Tibial nerve (tissue), 4 donors: ENCODE measurements at regions not wholly inside any gene's neighbourhood (a gene's known extent, or its start where the extent isn't known, plus 50 kb on each side); places are given as distances from the start of the nearest gene placed in this dataset.

Experiments used
- DNase-seq, 2 donors: peaks; one replicate each; pipeline ENCODE4 v3.0.0-alpha.2; 2019; ENCODE audit warnings: low spot score in 2 of 2
- H3K27ac ChIP-seq, 4 donors: fragments of 200-600 bp; sonication (generic) in 3 of 4; one replicate each; pipeline ENCODE4 v1.5.1; 2017 to 2019; ENCODE audit warnings: mild to moderate bottlenecking in 1 of 4
- H3K27me3 ChIP-seq, 2 donors: fragments of 200-600 bp; sonication (generic) in 1 of 2; one replicate each; pipeline versions ENCODE4 v1.5.1 to v1.6.0; 2017 to 2019
- H3K36me3 ChIP-seq, 3 donors: fragments of 200-600 bp; sonication (generic); one replicate each; pipeline ENCODE4 v1.5.1; 2018 to 2019
- H3K4me1 ChIP-seq, 4 donors: fragments of 200-600 bp; sonication (generic) in 3 of 4; one replicate each; pipeline ENCODE4 v1.5.1; 2017 to 2019
- H3K4me3 ChIP-seq, 4 donors: fragments of 200-600 bp; sonication (generic) in 3 of 4; one replicate each; pipeline ENCODE4 v1.5.1; 2017 to 2019; ENCODE audit warnings: mild to moderate bottlenecking in 1 of 4, moderate library complexity in 1 of 4
- H3K9me3 ChIP-seq, 4 donors: fragments of 200-600 bp; sonication (generic) in 3 of 4; one replicate each; pipeline ENCODE4 v1.5.1; 2017 to 2019
- EP300 ChIP-seq, 2 donors: sonication (generic); formaldehyde crosslinking; IDR thresholded peaks; one replicate each; pipeline ENCODE4 v1.6.1; 2017; ENCODE audit warnings: antibody characterized with exemption in 2 of 2, mild to moderate bottlenecking in 1 of 2
- POLR2A ChIP-seq, 2 donors: fragments of 450-650 bp; IDR thresholded peaks; one replicate each; pipeline ENCODE4 v1.6.1; 2017; ENCODE audit warnings: antibody characterized with exemption in 2 of 2, mild to moderate bottlenecking in 2 of 2, moderate library complexity in 2 of 2
- WGBS, 2 donors: methylation state at CpG; one replicate each; pipeline ENCODE4 v1.1.5; 2018; 5-methylcytosine and 5-hydroxymethylcytosine counted together
- TF ChIP-seq, protein P1 (sequence below), 5 experiments: fragments of 200-600 bp in 3 of 5; fragments of 450-650 bp in 2 of 5; sonication (generic) in 3 of 5; IDR thresholded peaks; one replicate each; pipeline ENCODE4 v1.5.1; 2016 to 2019; ENCODE audit warnings: antibody characterized with exemption in 5 of 5, mild to moderate bottlenecking in 3 of 5, moderate library complexity in 2 of 5

DNA sequence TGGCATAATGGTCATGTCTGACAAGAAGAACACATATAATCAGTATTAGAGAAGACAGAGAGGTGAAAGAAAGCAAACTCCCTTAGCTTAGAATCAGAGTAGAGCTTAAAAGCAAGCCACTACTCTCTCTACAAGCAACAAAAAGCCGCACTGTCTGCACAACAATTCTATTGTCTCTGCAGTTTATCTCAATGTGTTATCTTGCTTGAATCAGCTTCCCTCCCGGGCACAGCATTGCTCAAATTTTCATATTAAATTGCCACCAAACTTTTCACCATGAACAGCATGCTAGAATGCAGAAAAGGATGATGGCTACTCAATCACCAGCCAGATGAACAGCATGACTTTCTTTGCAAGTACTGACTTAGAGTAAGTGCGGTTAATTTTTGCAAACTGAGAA lies 356.0 kb upstream of the KYNU start:
- no peak for DNase-seq
- Histone ChIP-seq H3K9me3 (no peaks in the 10 kb centered on the region), H3K36me3 (no peaks in the 10 kb centered on the region), H3K27ac (no peak overlapping the region), H3K4me3 (no peak overlapping the region), H3K27me3 (no peaks in the 10 kb centered on the region), H3K4me1 (no peaks in the 10 kb centered on the region)
- TF ChIP-seq, protein P1, sequence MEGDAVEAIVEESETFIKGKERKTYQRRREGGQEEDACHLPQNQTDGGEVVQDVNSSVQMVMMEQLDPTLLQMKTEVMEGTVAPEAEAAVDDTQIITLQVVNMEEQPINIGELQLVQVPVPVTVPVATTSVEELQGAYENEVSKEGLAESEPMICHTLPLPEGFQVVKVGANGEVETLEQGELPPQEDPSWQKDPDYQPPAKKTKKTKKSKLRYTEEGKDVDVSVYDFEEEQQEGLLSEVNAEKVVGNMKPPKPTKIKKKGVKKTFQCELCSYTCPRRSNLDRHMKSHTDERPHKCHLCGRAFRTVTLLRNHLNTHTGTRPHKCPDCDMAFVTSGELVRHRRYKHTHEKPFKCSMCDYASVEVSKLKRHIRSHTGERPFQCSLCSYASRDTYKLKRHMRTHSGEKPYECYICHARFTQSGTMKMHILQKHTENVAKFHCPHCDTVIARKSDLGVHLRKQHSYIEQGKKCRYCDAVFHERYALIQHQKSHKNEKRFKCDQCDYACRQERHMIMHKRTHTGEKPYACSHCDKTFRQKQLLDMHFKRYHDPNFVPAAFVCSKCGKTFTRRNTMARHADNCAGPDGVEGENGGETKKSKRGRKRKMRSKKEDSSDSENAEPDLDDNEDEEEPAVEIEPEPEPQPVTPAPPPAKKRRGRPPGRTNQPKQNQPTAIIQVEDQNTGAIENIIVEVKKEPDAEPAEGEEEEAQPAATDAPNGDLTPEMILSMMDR (IDR thresholded peaks at IDR 0.05): no peak
- TF ChIP-seq POLR2A (IDR thresholded peaks at IDR 0.05): no peak
- WGBS, 2 donors: 67 to 74% methylated on average over 3 of the region's 3 CpGs

DNA sequence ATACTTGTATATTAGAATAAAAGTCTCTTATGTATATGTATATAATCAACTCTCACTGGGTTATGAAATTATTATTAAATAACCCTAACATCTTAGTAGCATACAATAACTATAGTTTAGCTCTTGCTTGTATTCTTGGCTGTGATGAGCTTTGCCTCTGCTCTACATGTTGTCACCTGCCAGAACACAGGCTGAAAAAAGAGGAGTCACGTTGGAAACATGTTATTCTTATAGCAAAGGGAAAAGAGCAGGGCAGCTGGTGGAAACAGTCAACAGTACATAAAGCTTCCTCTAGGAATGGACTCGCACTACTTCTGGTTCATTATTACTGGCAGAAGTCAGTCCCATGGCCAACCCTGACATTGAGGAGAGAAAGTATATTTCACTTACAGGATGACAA lies 362.0 kb upstream of the KYNU start:
- TF ChIP-seq EP300 (IDR thresholded peaks at IDR 0.05) (no peak), POLR2A (IDR thresholded peaks at IDR 0.05) (no peak)
- TF ChIP-seq, protein P1 (IDR thresholded peaks at IDR 0.05): no peak
- Histone ChIP-seq H3K27ac (no peak overlapping the region), H3K27me3 (no peaks in the 10 kb centered on the region), H3K4me3 (no peak overlapping the region), H3K36me3 (no peaks in the 10 kb centered on the region), H3K4me1 (no peaks in the 10 kb centered on the region), H3K9me3 (no peaks in the 10 kb centered on the region)
- 64 to 74% methylated on average over 2 of the region's 2 CpGs for WGBS, 2 donors
- DNase-seq: no peak

DNA sequence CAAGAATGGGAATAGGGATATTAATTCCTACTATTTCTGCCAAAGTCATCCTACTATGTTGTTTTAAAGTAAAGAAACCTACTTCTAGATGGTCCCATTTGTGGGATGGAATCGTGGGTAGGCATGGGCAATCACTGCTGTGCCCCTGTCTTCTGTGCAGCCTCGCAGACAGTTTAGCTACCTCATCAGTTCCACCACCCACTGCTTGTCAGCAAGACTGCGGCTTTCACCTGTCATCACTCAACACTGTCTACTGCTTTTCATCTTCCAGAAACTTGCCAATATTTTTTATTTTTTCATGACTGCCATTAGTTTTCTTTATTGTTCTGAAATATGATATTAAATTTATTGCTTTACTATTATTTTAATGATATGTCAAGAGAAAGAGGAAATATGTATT lies 368.1 kb upstream of the KYNU start:
- DNase-seq: no peak
- 71 to 75% methylated on average over 3 of the region's 3 CpGs for WGBS, 2 donors

DNA sequence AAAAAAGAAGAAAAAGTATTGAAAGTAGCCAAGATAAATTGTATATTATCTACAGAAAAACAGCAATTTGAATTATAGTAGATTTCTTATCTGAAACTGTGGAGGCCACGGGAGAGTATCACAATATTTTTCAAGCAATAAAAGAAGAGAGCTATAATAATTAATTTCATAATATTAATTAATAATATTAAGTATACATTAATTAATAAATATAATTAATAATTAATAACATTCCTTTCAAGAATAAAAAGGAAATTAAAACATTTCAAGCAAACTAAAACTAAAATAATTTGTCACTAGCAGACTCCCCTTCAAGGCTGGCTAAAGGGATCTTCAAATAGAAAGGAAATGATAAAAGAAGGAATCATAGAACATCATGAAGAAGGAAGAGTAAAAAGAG lies 372.7 kb upstream of the KYNU start:
- WGBS, 2 donors: 83 to 84% methylated on average over 1 of the region's 1 CpG
- H3K27me3 ChIP-seq: no peaks in the 10 kb centered on the region
- H3K4me1 ChIP-seq: no peaks in the 10 kb centered on the region

More for the DNA sequence above, 368.1 kb upstream of the KYNU start:
- H3K4me1 ChIP-seq: no peaks in the 10 kb centered on the region
- TF ChIP-seq, protein P1 (IDR thresholded peaks at IDR 0.05): no peak
- TF ChIP-seq POLR2A (IDR thresholded peaks at IDR 0.05) (no peak), EP300 (IDR thresholded peaks at IDR 0.05) (no peak)
- no peak overlapping the region for H3K4me3 ChIP-seq
- H3K27me3 ChIP-seq: no peaks in the 10 kb centered on the region
- H3K9me3 ChIP-seq: no peaks in the 10 kb centered on the region
- no peaks in the 10 kb centered on the region for H3K36me3 ChIP-seq
- no peak overlapping the region for H3K27ac ChIP-seq

DNA sequence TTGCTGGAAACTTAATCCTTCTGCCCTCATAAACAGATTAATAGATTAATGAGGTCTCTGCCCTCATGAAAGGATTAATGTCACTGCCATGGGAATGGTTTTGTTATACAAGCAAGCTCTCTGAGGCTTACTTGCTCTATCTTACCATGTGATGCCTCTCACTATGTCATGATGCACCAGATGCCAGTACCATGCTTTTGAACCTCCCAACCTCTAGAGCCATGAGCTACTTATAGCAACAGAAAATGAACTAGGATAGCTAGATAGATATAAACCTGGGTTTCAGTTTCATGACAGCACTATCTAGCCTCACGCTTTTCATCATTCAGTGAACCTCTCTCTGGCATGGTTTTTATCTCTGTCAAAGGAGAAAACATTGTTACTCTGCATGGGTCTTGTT lies 371.6 kb upstream of the LRP1B start:
- no peak for DNase-seq
- Histone ChIP-seq H3K27ac (no peak overlapping the region), H3K9me3 (no peaks in the 10 kb centered on the region), H3K4me3 (no peak overlapping the region), H3K36me3 (no peaks in the 10 kb centered on the region), H3K27me3 (no peaks in the 10 kb centered on the region), H3K4me1 (no peaks in the 10 kb centered on the region)
- WGBS, 2 donors: 87 to 95% methylated on average over 1 of the region's 1 CpG
- no peak for TF ChIP-seq EP300 (IDR thresholded peaks at IDR 0.05)
- TF ChIP-seq, protein P1 (IDR thresholded peaks at IDR 0.05): no peak

More for the DNA sequence above, 372.7 kb upstream of the KYNU start:
- no peak for TF ChIP-seq POLR2A (IDR thresholded peaks at IDR 0.05)
- TF ChIP-seq EP300 (IDR thresholded peaks at IDR 0.05): no peak
- TF ChIP-seq, protein P1 (IDR thresholded peaks at IDR 0.05): no peak
- H3K36me3 ChIP-seq: no peaks in the 10 kb centered on the region
- DNase-seq: no peak
- H3K27ac ChIP-seq: no peak overlapping the region
- H3K9me3 ChIP-seq: no peaks in the 10 kb centered on the region
- no peak overlapping the region for H3K4me3 ChIP-seq
